ENCODE measurements at regions not wholly inside any gene's neighbourhood (a gene's known extent, or its start where the extent isn't known, plus 50 kb on each side); places are given as distances from the start of the nearest gene placed in this dataset.

DNA sequence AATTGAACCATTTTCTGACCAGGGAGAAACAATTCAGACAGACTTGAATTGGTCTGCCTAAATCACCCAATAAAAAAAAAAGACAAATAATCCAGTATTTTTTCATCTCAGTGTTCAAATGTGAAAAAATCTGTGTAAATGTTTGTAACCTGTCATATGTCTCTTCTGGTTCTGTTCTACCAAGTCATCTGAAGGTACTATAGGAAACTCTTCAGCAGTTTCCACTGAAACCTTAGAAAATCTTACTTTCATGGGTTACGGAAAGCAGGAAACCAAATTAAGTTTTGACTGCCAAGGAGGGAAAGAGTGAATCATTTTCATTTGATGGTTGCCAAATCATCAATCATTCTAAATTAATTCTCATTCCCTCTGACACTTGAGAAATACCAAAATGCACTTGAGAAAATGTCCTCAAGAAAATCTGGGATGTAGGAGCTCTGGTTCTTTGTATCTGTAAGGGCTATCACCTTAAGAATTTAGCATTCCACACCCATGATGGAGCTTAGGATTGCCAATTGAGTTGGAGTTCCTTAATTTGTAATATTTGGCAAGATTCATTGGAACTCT, 278.2 kb upstream of the KCNH8 start (continued):
- TF ChIP-seq SIRT6 (IDR thresholded peaks at IDR 0.05; ENCODE audit: low read length) (no peak), RFX5 (IDR thresholded peaks at IDR 0.05; ENCODE audit: borderline replicate concordance, low read depth, low read length) (no peak), EGR1 (IDR thresholded peaks at IDR 0.05; ENCODE audit: borderline replicate concordance, low read depth, low read length) (no peak), RAD21 (IDR thresholded peaks at IDR 0.05 in 1 of 2, conservative IDR thresholded peaks at IDR 0.05 in 1 of 2; ENCODE audit: low read depth in 2 of 2, low read length in 2 of 2) (no peak), SP1 (IDR thresholded peaks at IDR 0.05; ENCODE audit: low read depth, low read length) (no peak)

Data from H1 (cell line).